GM12874 (cell line): ENCODE measurements at regions not wholly inside any gene's neighbourhood (a gene's known extent, or its start where the extent isn't known, plus 50 kb on each side); places are given as distances from the start of the nearest gene placed in this dataset.

Source experiments
- TF ChIP-seq, protein P1 (sequence below): IDR thresholded peaks from 2 replicates; pipeline ENCODE4 v1.5.1; 2011; ENCODE audit warnings: low read depth, mild to moderate bottlenecking, control low read depth, low read length, moderate library complexity; ENCODE audit not compliant: insufficient read depth

DNA sequence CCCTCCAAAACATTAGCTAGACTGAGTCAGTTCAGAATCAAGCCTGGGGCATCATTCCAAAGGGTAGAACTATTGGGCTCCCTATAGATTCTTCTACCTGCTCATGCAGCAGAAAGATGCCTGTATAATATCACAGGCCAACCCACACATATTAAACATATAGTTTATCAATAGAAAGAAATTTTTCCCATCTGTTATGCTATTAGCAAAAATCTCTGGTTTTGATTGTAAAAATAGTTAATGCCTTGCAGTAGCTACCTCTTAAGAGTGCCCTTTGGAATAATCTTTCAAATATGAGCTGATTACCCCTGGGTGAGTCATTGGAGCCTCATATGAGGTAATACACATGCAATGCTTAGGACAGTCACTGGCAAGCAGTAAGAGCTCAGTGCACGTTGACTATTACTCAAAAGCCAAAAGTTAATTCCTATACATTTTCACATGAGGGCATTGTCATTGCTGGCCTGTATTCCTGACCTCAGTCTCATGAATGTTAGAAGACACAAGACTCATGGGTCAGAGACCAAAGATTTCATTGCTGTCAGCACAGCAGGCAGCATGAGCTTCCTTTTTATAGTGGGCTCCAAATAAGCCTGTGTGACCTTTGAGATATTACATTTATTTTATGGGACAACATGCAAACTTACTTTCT, 180.0 kb downstream of the FGFR2 start:
- TF ChIP-seq, protein P1, sequence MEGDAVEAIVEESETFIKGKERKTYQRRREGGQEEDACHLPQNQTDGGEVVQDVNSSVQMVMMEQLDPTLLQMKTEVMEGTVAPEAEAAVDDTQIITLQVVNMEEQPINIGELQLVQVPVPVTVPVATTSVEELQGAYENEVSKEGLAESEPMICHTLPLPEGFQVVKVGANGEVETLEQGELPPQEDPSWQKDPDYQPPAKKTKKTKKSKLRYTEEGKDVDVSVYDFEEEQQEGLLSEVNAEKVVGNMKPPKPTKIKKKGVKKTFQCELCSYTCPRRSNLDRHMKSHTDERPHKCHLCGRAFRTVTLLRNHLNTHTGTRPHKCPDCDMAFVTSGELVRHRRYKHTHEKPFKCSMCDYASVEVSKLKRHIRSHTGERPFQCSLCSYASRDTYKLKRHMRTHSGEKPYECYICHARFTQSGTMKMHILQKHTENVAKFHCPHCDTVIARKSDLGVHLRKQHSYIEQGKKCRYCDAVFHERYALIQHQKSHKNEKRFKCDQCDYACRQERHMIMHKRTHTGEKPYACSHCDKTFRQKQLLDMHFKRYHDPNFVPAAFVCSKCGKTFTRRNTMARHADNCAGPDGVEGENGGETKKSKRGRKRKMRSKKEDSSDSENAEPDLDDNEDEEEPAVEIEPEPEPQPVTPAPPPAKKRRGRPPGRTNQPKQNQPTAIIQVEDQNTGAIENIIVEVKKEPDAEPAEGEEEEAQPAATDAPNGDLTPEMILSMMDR, result no peak

GRCh38 chr10:121420006-121420405, 178.2 kb downstream of the FGFR2 start:
- TF ChIP-seq, protein P1, result no peak

GRCh38 chr10:121422096-121422495, 176.1 kb downstream of the FGFR2 start:
- TF ChIP-seq, protein P1, result no peak

- TF ChIP-seq, protein P1, result no peak
Observed at GRCh38 chr10:121425623-121426022, 172.6 kb downstream of the FGFR2 start.

- TF ChIP-seq, protein P1, result no peak
Observed at GRCh38 chr10:121426307-121426706, 171.9 kb downstream of the FGFR2 start.
